HUES64 (cell line): ENCODE measurements at regions not wholly inside any gene's neighbourhood (a gene's known extent, or its start where the extent isn't known, plus 50 kb on each side); places are given as distances from the start of the nearest gene placed in this dataset.

Experiments
- H3K27ac ChIP-seq: 2 replicates; pipeline ENCODE4 v1.7.0; 2013; ENCODE audit warnings: low read depth, low read length, inconsistent platforms
- H3K27me3 ChIP-seq: 2 replicates; pipeline ENCODE4 v1.6.1; 2013; ENCODE audit warnings: mild to moderate bottlenecking, low read length; ENCODE audit not compliant: insufficient read depth
- H3K36me3 ChIP-seq: 2 replicates; pipeline ENCODE4 v1.6.1; 2013; ENCODE audit warnings: mild to moderate bottlenecking, low read length; ENCODE audit not compliant: insufficient read depth
- H3K4me1 ChIP-seq: 2 replicates; pipeline ENCODE4 v1.6.1; 2013; ENCODE audit warnings: mild to moderate bottlenecking, low read length, moderate library complexity; ENCODE audit not compliant: insufficient read depth
- H3K4me3 ChIP-seq: 2 replicates; pipeline ENCODE4 v1.5.1; 2013; ENCODE audit warnings: mild to moderate bottlenecking, low read length, moderate library complexity
- H3K9ac ChIP-seq: 2 replicates; pipeline ENCODE4 v1.6.1; 2013; ENCODE audit warnings: mild to moderate bottlenecking, low read depth, low read length
- H3K9me3 ChIP-seq: 2 replicates; pipeline ENCODE4 v1.6.1; 2013; ENCODE audit warnings: low read depth, low read length; ENCODE audit not compliant: insufficient read depth
- WGBS: fragments of 150-250, 120-280 bp; methylation state at CpG from one replicate; pipeline ENCODE4 v1.1.7; 2013; ENCODE audit warnings: missing lambda C conversion rate; 5-methylcytosine and 5-hydroxymethylcytosine counted together

DNA sequence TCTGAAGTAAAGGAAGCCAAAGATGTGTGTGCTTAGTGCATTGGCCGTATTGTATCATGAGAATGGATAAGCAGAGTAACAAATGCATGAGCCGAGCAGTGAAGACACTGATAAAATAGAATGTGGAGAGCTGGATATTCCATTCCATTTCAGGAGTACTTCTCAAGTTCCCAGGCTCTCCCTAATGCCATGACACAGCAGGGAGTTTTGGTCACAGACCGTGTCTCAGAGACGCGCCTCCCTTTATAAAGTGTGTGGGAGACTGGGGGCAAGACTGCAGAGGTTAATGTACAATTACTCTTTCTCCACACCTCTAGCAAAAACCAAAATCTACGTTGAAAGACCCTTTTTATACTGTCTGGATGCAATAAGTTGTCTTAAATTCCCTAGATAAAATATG is 575.6 kb downstream of the EFNB2 start:
- 95% methylated on average over 4 of the region's 6 CpGs for WGBS
- Histone ChIP-seq H3K4me3 (no peak overlapping the region), H3K9me3 (no peaks in the 10 kb centered on the region), H3K36me3 (no peaks in the 10 kb centered on the region), H3K27me3 (no peaks in the 10 kb centered on the region), H3K4me1 (no peaks in the 10 kb centered on the region), H3K9ac (no peak overlapping the region), H3K27ac (no peak overlapping the region)

GRCh38 chr13:105957769-105958438 is 577.6 kb downstream of the EFNB2 start:
- 93% methylated on average over 7 of the region's 7 CpGs for whole genome bisulfite sequencing
- H3K27me3 ChIP-seq: no peaks in the 10 kb centered on the region
- H3K4me1 ChIP-seq: no peaks in the 10 kb centered on the region
- no peak overlapping the region for H3K9ac ChIP-seq
- H3K27ac ChIP-seq: no peak overlapping the region
- no peak overlapping the region for H3K4me3 ChIP-seq
- H3K36me3 ChIP-seq: no peaks in the 10 kb centered on the region
- no peaks in the 10 kb centered on the region for H3K9me3 ChIP-seq

DNA sequence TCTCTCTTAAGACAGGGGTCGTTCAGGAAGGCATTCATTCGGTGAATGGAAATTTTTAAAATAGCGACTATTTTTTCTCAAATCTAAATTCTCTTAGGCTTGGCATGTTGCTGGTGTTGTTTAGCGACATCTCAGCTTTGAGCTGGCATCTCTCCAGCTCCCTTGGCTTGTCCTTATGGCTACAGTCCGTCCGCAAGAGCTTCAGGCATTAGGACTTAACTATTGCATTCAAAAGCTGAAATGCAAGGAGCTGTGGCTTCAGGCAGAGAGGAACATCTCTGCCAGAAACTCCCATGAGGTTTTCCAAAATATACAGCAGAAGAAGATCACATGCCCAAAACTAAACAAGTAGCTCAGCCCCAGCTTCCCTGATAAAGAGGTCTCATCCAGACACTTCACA is 578.5 kb downstream of the EFNB2 start:
- Histone ChIP-seq H3K27ac (no peak overlapping the region), H3K9me3 (no peaks in the 10 kb centered on the region), H3K4me1 (no peaks in the 10 kb centered on the region), H3K36me3 (no peaks in the 10 kb centered on the region), H3K9ac (no peak overlapping the region), H3K27me3 (no peaks in the 10 kb centered on the region), H3K4me3 (no peak overlapping the region)
- 89% methylated on average over 6 of the region's 6 CpGs for WGBS

GRCh38 chr13:105952973-105953290 is 582.5 kb downstream of the EFNB2 start:
- no peaks in the 10 kb centered on the region for H3K36me3 ChIP-seq
- no peaks in the 10 kb centered on the region for H3K9me3 ChIP-seq
- H3K4me1 ChIP-seq: peaks cover 3% of the 10 kb centered on the region; the same call in 1 of the 2 replicates
- 86% methylated on average over 3 of the region's 3 CpGs for WGBS
- no peak overlapping the region for H3K27ac ChIP-seq
- H3K27me3 ChIP-seq: no peaks in the 10 kb centered on the region
- H3K9ac ChIP-seq: no peak overlapping the region
- no peak overlapping the region for H3K4me3 ChIP-seq

GRCh38 chr13:105952233-105952972 is 583.1 kb downstream of the EFNB2 start:
- no peaks in the 10 kb centered on the region for H3K9me3 ChIP-seq
- H3K4me3 ChIP-seq: no peak overlapping the region
- H3K27me3 ChIP-seq: no peaks in the 10 kb centered on the region
- no peaks in the 10 kb centered on the region for H3K36me3 ChIP-seq
- no peak overlapping the region for H3K9ac ChIP-seq
- peaks cover 4% of the 10 kb centered on the region; the same call in 1 of the 2 replicates for H3K4me1 ChIP-seq
- no peak overlapping the region for H3K27ac ChIP-seq
- WGBS: 100% methylated on average over 1 of the region's 1 CpG

- no peaks in the 10 kb centered on the region for H3K27me3 ChIP-seq
- H3K36me3 ChIP-seq: no peaks in the 10 kb centered on the region
- no peak overlapping the region for H3K9ac ChIP-seq
- no peak overlapping the region for H3K27ac ChIP-seq
- no peak overlapping the region for H3K4me3 ChIP-seq
- peaks cover 4% of the 10 kb centered on the region; the same call in 1 of the 2 replicates for H3K4me1 ChIP-seq
- no peaks in the 10 kb centered on the region for H3K9me3 ChIP-seq
- WGBS: 86% methylated on average over 3 of the region's 3 CpGs
Observed at GRCh38 chr13:105948143-105948542, 587.3 kb downstream of the EFNB2 start.

- Histone ChIP-seq H3K36me3 (no peaks in the 10 kb centered on the region), H3K4me3 (no peak overlapping the region), H3K4me1 (peaks cover 7% of the 10 kb centered on the region; the same call in 1 of the 2 replicates), H3K9me3 (no peaks in the 10 kb centered on the region), H3K27ac (no peak overlapping the region), H3K27me3 (no peaks in the 10 kb centered on the region), H3K9ac (no peak overlapping the region)
- WGBS: 100% methylated on average over 1 of the region's 1 CpG
Observed at GRCh38 chr13:105940882-105941281, 594.6 kb downstream of the EFNB2 start.

DNA sequence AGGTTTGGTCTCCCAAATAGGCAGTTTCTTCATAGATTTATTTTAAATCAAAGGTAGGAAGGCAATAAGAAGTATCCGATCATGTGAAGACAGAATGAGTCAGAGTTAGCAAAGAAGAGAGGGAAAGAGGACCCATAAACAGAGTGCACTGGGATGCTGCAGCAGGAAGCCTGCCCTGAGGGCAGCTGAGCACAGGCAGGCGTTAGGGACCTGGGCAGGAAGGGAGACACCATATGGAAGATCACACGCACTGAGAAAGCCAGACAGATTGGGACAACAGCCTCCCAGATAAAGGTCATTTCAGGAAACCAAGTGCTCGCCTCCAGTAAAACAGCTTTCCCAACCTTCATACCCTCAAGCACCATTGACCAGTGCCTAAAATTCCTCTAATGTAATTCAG is 598.0 kb downstream of the EFNB2 start:
- peaks cover 7% of the 10 kb centered on the region; the same call in 1 of the 2 replicates for H3K4me1 ChIP-seq
- H3K9ac ChIP-seq: no peak overlapping the region
- H3K9me3 ChIP-seq: no peaks in the 10 kb centered on the region
- no peak overlapping the region for H3K4me3 ChIP-seq
- no peak overlapping the region for H3K27ac ChIP-seq
- no peaks in the 10 kb centered on the region for H3K36me3 ChIP-seq
- 67% methylated on average over 4 of the region's 4 CpGs for WGBS
- H3K27me3 ChIP-seq: no peaks in the 10 kb centered on the region

GRCh38 chr13:105936816-105937215 is 598.6 kb downstream of the EFNB2 start:
- Histone ChIP-seq H3K27ac (no peak overlapping the region), H3K36me3 (no peaks in the 10 kb centered on the region), H3K4me1 (peaks cover 7% of the 10 kb centered on the region; the same call in 1 of the 2 replicates), H3K27me3 (no peaks in the 10 kb centered on the region), H3K4me3 (no peak overlapping the region), H3K9ac (no peak overlapping the region), H3K9me3 (no peaks in the 10 kb centered on the region)
- WGBS: 95% methylated on average over 5 of the region's 5 CpGs

DNA sequence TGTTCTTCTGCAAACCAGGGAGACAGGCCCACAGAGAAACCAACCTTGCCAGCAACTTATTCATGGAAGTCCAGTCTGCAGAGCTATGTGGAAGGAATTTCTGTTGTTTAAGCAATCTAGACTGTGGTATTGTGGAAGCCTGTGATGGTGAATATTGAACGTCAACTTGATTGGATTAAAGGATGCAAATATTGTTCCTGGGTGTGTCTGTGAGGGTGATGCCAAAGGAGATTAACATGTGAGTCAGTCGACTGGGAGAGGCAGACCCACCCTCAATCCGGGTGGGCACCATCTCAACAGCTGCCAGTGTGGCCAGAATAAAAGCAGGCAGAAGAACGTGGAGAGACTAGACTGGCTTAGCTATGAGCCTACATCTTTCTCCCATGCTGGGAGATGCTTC is 606.0 kb downstream of the EFNB2 start:
- WGBS: 93% methylated on average over 4 of the region's 4 CpGs
- H3K36me3 ChIP-seq: no peaks in the 10 kb centered on the region
- no peak overlapping the region for H3K27ac ChIP-seq
- H3K9me3 ChIP-seq: no peaks in the 10 kb centered on the region
- no peak overlapping the region for H3K9ac ChIP-seq
- H3K27me3 ChIP-seq: no peaks in the 10 kb centered on the region
- no peak overlapping the region for H3K4me3 ChIP-seq
- no peaks in the 10 kb centered on the region for H3K4me1 ChIP-seq

DNA sequence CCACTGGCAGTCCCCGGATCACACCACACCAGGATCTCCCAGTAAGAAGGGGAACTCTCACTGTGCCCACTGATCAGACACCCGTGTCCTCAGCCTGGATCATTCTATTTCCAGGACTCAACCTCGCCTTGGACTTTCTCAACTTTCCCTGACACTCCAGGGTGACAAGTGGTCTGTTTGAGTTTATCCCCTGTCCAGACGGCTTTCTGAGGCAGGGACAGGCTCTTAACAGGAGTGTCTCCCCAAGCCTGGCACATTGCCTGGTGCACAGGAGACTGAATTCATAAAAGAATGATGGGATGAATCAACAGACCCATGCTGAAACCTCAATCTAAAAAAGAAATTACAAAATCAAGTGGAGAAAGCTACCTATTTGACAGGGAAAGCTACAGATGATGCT is 606.6 kb downstream of the EFNB2 start:
- Histone ChIP-seq H3K36me3 (no peaks in the 10 kb centered on the region), H3K27ac (no peak overlapping the region), H3K4me3 (no peak overlapping the region), H3K4me1 (no peaks in the 10 kb centered on the region), H3K9me3 (no peaks in the 10 kb centered on the region), H3K27me3 (no peaks in the 10 kb centered on the region), H3K9ac (no peak overlapping the region)
- WGBS: 92% methylated on average over 4 of the region's 4 CpGs
